AG04450 (cell line): ENCODE measurements at regions not wholly inside any gene's neighbourhood (a gene's known extent, or its start where the extent isn't known, plus 50 kb on each side); places are given as distances from the start of the nearest gene placed in this dataset.

Experiments
- CTCF ChIA-PET: fragments of 300-600, 350-600 bp; formaldehyde crosslinking; extraction: SDS; loops from one replicate; lab custom pipeline; 2022; ENCODE audit warnings: antibody characterized with exemption, inconsistent platforms; lab: Charles Lee
- POLR2A ChIA-PET: fragments of 350-600 bp; formaldehyde crosslinking; extraction: SDS; loops from one replicate; lab custom pipeline; 2021; ENCODE audit warnings: antibody characterized with exemption, inconsistent platforms; lab: Yijun Ruan, JAX
- DNase-seq: peaks from one replicate; pipeline ENCODE4 v3.0.0-alpha.2; 2011; ENCODE audit warnings: low read depth, low spot score
- H3K27ac ChIP-seq: one replicate; pipeline ENCODE4 v1.5.1; 2012; ENCODE audit warnings: low read depth, low read length, control low read depth
- H3K27me3 ChIP-seq: one replicate; pipeline ENCODE4 v1.6.0; 2012; ENCODE audit warnings: low read length; ENCODE audit not compliant: control insufficient read depth, insufficient read depth
- H3K4me3 ChIP-seq: 2 replicates; pipeline ENCODE4 v1.5.1; 2011; ENCODE audit warnings: mild to moderate bottlenecking, low read depth, low read length, control low read depth
- H3K9me3 ChIP-seq: 2 replicates; pipeline ENCODE4 v1.5.1; 2012; ENCODE audit warnings: low read length; ENCODE audit not compliant: control insufficient read depth, insufficient read depth
- CTCF ChIP-seq: IDR thresholded peaks from 2 replicates; pipeline ENCODE4 v1.5.1; 2011; ENCODE audit warnings: low read depth, low read length, control low read depth, inconsistent platforms

GRCh38 chr21:29407571-29407970, 108.8 kb downstream of the BACH1 start:
- DNase-seq, result no peak
- H3K27me3 ChIP-seq, result no peaks in the 10 kb centered on the region
- ChIA-PET POLR2A (no interaction called here), CTCF (no interaction called here)
- no peak overlapping the region for H3K4me3 ChIP-seq
- no peak overlapping the region for H3K27ac ChIP-seq
- no peak for TF ChIP-seq CTCF
- H3K9me3 ChIP-seq, result no peaks in the 10 kb centered on the region

GRCh38 chr21:29413683-29414082, 115.0 kb downstream of the BACH1 start:
- Histone ChIP-seq H3K27me3 (no peaks in the 10 kb centered on the region), H3K4me3 (no peak overlapping the region), H3K9me3 (no peaks in the 10 kb centered on the region), H3K27ac (no peak overlapping the region)
- CTCF ChIA-PET, result no interaction called here
- DNase-seq, result no peak
- no peak for TF ChIP-seq CTCF
- POLR2A ChIA-PET, result no interaction called here

- POLR2A ChIA-PET, result no interaction called here
- DNase-seq, result no peak
- no peaks in the 10 kb centered on the region for H3K9me3 ChIP-seq
- no peak overlapping the region for H3K4me3 ChIP-seq
- TF ChIP-seq CTCF, result no peak
- CTCF ChIA-PET, result no interaction called here
- H3K27ac ChIP-seq, result no peak overlapping the region
- no peaks in the 10 kb centered on the region for H3K27me3 ChIP-seq
These were observed 117.5 kb downstream of the BACH1 start for GRCh38 chr21:29416268-29416667.

GRCh38 chr21:29418813-29419212, 120.1 kb downstream of the BACH1 start:
- Histone ChIP-seq H3K9me3 (no peaks in the 10 kb centered on the region), H3K27ac (no peak overlapping the region), H3K4me3 (no peak overlapping the region), H3K27me3 (no peaks in the 10 kb centered on the region)
- no peak for DNase-seq
- TF ChIP-seq CTCF, result no peak
- ChIA-PET CTCF (no interaction called here), POLR2A (no interaction called here)

GRCh38 chr21:29419422-29419821, 120.7 kb downstream of the BACH1 start:
- Histone ChIP-seq H3K27me3 (no peaks in the 10 kb centered on the region), H3K27ac (no peak overlapping the region), H3K4me3 (no peak overlapping the region), H3K9me3 (no peaks in the 10 kb centered on the region)
- TF ChIP-seq CTCF, result no peak
- POLR2A ChIA-PET, result no interaction called here
- CTCF ChIA-PET, result interaction anchor here (0.6 kb wide), 1 partner anchor 330 kb away, joined by 3 read pairs; no protein-coding TSS in a partner anchor
- no peak for DNase-seq
